HG03469 (cell line): ENCODE measurements at regions not wholly inside any gene's neighbourhood (a gene's known extent, or its start where the extent isn't known, plus 50 kb on each side); places are given as distances from the start of the nearest gene placed in this dataset.
"Not testable (repeated sequence)": the region's sequence is repeated elsewhere in the genome, so short reads cannot be mapped to it uniquely, and the experiment has no call there.

Source experiments
- ATAC-seq: cut with Tn5 transposase; IDR thresholded peaks from one replicate; pipeline ENCODE4 v1.9.1; 2021; ENCODE audit warnings: mild to moderate bottlenecking, moderate library complexity, moderate number of reproducible peaks; ENCODE audit not compliant: unreplicated experiment

DNA sequence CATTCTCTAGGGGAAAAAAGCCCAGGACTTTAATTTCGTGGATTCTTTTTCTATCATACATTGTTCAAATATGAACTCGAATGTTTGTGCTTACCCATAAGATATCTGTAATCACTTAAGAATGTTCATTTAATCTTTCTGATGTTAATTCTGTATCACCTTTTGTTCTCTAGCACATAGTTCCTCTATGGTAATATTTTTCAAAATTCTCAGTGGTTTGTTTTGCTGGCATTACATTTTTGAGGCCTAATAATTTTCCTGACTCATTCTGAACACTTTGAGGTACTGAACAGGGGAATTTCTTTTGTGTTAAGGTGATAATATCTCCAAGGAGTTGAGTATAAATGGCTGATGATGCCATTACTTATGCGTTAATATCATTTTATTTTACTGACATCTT, 490.7 kb upstream of the PITX2 start:
- no peak for ATAC-seq

DNA sequence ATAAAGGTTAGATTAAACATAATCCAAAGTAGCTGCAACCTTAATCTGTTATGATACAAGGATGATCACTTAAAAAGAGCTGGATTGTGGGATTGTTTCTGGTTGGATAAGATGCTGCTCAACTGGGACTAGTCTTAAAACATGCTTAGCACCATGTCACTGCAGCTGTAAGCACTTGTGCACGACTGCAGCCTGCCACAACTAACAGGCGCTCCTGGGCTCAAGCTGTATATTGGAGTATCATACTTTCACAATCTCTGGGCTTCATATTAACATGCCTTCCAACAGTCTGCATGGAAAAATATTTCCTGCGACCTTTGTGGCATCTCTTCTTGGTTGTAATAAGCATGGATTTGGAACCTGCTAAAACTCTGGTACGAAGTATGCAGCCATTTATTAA, 493.0 kb upstream of the PITX2 start:
- ATAC-seq = no peak

DNA sequence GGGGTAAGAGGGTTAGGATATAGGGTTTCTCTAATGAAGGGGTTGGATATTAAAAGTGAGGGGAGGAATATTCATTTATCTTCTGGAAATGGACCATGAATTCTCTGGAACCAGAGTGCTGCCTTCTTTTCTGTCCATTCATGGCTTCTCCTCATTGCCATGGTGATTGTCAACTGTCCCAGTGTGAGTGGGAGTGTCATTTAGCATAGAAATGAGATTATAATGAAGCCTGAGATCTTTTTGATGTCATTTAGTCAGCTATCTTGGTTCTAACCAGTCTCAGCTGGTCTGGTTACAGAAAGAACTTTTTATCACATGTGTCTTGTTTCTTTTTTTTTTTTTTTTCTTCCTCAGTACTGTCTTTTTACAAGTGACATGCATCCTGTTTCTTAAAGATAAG, 497.3 kb upstream of the PITX2 start:
- no peak for ATAC-seq

DNA sequence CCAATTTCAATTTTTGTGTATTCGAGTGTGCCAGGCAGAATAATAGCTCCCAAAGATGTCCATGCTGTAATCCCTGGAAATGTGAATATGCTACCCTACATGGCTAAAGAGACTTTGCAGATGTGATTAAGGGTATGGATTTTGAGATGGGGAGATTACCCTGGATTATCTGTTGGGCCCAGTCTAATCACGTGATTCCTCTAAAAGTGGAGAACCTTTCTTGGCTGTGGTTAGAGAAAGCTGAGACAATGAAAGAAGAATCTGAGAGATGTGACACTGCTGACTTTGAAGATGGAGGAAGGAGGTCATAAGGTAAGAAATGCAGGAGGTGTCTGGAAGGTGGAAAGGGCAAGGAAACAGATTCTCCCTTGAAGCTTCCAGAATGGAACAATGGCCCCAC, 503.5 kb upstream of the PITX2 start:
- ATAC-seq = no peak

DNA sequence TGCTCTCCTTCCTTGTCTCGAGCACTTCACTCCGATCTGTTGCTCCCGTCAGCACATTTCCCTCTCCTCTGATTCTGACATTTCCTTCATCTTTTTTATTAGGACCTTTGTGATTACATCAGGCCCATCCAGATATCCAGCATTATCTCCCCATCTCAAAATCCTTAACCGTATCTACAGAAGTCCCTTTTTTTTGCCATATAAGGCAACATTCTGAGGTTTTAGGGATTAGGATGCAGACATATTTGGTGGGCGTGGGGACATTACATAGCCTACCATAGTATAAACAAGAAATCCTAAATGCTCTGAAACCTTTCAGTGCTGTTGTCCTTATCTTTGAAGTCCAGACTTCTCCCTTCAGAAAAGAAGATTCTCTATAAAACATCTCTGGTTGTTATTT, 505.0 kb upstream of the PITX2 start:
- ATAC-seq = no peak

DNA sequence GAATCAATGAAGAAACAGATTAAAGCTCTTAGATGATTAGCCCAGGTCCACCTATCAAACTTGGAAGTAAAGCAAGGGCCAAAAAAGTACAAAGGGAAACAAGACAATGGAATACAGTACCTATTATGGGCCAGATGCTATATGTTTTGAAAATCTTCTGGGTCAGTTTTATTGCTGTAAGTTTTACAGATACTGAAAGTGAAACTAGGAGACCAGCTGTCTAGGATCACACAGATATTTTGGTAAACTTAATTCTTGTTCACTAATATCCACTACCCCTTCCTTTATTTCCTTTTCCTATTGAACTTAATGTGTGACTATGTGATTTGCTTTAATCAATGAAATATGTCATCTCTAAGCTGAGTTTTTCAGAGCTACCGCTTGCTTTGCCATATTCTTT, 505.4 kb upstream of the PITX2 start:
- ATAC-seq = no peak

DNA sequence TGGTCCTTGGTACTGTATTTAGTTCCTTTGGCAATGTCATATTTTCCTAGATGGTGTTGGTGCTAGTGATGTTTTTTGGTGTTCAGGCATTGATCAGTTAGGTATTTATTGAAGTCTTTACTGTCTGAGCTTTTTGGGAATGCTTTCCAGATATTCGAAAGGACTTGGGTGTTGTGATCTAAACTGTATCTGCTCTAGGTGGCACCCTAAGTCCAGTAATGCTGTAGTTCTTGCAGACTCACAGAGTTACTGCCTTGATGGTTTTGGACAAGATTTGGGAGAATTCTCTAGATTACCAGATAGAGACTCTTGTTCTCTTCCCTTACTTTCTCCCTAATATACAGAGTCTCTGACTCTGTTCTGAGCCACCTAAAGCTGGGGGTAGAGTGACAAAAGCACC, 513.6 kb upstream of the PITX2 start:
- ATAC-seq = no peak

DNA sequence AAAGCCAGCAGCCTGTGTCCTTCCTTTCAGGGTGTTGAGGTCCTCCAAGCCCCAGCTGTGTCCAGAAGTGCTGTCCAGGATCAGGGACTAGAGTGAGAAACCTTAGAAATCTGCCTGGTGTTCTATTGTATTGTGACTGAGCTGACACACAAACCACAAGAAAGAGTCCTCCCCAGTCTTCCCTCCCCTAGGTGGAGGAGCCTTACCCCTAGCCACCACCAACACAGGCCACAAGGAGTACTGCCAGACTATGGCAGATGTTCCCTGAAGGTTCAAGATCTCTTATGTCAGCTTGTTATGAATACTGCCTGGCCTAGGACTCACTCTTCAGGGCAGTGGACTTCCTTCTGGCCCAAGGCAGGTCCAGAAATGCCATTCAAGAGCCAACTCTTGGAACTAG, 514.1 kb upstream of the PITX2 start:
- no peak for ATAC-seq

DNA sequence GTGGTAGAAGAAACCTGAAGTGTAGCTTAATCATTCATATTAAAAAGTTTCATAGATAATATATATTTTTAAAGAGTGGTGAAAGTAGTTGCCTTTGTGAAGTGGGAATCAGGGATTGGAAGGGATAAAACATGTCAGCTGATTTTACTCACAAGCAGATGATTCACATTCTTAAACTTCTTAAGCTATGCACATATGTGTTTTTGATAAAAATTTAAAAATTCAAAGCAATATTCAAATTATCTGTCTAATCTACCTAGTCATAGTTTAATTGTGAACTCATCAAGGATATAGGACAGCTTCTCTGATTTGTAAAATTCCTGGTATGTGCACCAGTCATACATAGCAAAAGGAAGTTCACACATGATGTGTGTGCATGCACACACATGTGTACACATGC, 520.6 kb upstream of the PITX2 start:
- ATAC-seq = no peak

DNA sequence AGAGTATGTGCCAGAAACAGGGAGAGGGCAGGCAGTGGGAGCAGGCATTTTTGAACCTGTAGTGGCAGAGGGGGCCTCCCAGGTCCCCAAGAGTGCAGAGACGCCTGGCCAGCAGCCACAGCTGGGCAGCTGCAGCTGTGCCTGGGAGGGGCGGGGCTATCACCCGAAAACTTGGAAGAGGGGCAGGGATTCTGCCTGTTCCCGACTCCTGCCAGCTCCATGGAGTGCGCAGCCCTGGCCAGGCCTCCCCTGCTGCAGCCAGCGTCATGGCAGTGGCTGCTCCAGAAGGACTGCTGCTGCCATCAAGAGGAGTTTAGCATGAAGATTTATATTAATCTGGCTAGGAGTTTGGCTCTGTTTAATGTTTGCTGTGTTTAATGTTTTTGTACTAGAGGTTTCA, 532.1 kb upstream of the PITX2 start:
- ATAC-seq = no peak

DNA sequence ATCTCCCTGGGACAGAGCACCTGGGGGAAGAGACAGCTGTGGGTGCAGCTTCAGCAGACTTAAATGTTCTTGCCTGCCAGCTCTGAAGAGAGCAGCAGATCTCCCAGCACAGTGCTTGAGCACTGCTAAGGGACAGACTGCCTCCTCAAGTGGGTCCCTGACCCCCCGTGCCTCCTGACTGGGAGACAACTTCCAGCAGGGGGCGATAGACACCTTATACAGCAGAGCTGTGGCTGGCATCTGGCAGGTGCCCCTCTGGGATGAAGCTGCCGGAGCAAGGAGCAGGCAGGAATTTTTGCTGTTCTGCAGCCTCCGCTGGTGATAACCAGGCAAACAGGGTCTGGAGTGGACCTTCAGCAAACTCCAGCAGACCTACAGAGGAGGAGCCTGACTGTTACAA, 541.7 kb upstream of the PITX2 start:
- not testable (repeated sequence) for ATAC-seq

DNA sequence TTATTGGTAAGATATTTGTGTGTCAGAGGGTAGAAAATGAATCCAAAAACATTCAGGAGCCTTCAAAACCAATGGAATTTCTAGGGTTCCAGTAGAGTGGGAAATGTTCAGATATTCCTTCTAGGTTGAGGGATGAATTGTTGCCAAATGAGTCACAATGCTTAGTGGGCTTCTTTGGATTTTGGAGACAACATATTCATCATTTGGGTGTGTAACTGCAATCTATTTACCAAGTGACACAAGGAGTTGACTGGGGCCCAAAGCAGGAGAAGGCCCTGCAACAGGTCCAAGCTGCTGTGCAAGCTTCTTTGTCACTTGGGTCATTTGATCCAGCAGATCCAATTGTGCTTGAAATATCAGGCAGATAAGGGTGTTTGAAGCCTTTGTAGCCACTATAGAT, 551.5 kb upstream of the PITX2 start:
- ATAC-seq = no peak

DNA sequence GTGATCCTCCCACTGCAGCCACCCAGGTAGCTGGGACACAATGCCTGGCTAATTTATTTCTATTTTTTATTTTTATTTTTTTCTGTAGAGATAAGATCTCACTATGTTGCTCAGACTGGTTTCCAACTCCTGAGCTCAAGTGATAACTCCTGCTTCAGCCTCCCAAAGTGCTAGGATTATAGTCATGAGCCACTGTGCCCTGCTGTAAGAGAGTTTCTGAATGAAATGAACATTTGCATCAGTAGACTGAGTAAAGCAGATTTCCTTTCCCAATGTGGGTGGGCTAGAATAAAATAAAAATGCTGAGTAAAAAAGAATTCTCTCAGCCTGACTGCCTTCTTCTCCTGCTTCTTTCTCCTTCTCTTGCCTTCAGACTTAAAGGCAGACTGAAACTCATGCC, 555.4 kb upstream of the PITX2 start:
- ATAC-seq = no peak

DNA sequence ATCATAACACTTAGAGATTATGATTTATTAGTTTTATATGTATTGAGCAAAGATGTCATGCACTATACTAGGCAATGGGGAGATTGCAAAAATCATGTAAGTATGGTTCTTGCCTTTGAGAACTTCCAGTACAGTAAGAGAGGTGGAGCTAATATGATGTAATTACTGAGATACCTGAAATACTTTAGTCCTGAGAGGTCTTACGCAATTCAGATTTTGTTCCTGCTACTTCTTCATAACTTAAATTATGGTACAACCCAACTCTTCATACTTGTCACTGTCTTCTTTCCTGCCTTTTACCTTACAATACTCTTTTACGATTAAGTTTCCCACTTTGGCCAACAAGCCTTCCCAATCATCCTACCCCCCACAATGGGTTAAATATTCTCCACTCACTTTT, 564.2 kb upstream of the PITX2 start:
- no peak for ATAC-seq

DNA sequence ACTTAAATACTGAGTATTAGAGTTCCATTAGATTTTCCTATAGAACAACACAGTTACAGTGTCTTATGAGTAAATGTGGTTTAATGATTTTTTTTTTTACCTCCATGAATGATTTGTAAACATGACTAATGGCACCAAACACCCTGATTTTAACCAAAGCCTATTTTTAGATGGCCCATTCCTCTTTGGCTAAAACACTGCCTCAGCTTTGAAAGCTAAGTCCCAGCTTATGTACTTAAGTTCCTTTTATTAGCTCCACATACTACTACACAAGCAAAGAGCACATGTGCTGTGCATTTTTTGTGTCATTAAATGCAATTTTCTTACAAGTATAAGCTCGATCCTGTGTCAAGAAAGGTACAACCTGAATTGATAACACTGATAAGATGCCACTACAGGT, 575.6 kb upstream of the PITX2 start:
- ATAC-seq = no peak

DNA sequence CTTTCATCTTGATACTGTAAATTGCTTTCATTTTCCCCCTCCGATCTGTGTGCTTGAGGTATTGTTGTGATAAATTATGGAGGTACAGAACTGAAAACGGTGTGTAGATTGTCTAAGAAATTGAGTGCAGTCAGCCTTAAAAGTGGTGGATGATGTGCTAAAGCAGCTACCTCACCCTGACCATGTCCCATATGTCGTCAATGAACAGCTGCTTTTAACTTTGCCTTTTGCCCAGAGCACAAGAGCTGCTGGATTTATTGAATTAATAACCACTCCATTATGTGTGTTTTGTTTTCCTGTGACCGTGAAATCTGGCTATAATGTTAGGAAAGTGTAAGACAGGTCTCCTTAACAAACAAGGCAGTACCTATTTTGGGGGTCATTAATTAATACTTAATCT, 581.9 kb upstream of the PITX2 start:
- no peak for ATAC-seq

DNA sequence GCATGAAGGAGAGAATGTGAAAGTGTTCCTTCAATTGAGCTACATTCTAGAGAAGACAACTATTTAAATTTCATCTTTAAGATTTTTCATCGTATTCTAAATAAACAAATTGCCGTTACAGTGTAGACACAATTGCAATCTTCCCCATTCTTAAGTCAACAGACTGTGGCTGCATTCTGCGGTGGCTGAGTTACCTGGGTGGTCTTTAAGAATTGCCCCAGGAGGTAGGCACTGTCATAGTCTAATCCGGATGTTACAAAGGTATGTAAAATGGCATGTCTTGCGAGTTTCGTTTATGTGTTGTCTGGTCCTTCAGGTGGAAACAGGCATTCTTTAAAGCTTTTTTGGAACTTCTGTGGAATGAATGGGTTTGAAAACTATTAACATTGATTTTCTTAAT, 586.1 kb upstream of the PITX2 start:
- no peak for ATAC-seq

DNA sequence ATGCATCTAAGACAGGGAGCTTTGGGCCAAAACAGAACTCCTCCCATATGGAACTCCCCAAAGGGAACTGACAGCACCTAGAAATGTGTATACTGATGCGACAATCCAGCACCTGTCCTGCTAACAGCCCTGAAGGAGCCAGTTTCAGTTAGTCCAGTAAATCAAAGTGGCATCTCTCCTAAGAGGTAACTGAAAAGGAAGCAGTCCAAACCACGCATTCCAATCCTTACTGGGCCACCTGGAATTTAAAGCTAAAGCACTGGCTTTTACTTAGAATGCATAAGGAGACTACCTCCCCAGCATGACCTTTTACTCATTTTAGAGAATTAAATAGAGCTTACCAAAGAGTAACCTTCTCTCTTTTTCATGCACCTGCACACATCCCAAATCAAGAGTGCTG, 586.8 kb upstream of the PITX2 start:
- ATAC-seq = no peak

DNA sequence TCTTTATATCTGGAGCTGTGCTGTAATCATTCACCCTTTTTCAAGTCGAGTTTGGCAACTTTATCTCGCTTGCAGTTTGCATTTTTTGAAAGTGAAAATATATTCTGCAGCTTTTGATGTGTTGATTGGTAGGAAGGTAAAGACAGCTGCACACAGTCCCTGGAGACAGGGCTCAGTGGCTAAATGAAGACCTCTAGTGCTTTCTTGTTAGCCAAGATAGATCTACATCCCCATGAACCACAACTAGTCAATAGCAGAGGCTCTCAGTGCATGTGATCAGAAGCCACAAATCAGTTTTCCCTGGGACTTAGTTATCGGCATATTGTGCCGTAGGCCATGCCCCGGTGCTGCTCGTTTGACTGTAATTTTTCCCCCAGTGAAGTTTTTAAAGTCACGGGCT, 587.7 kb upstream of the PITX2 start:
- no peak for ATAC-seq

DNA sequence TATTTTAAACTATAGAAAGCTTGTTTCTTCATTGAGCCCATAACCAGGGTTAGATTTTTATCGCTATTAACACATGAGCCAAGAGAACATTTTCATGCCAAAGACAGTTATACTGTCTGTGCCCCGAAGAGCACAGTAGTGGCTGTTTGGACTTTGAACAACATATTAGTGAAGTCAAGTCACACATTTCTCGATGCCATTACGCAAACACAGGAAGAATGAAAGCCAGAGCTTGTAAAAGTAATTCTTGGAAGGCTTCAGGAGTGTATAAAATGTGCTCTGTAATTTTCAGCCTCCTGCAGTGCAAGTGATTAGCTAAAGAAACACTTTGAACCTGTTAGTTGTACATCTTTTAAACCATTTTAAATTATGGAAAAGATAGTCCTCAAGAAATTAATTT, 590.7 kb upstream of the PITX2 start:
- no peak for ATAC-seq

DNA sequence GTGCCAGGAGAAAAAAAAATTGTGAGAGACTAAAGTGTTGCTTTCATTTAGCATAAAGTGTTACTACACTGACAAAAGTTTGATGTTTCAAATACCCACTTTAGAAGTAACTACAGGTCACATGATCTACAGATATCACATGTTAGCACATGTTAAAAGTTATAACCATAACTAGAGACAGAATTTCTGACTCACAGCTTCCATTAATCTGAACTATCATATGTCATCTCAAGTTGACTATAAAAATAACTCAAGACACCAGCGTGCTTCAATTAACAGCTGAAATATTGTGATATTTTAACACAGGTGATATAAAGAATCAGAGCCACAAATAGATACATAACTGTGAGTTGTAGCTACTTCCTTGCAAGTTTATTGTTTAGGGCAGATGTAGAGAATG, 591.5 kb upstream of the PITX2 start:
- ATAC-seq = no peak

DNA sequence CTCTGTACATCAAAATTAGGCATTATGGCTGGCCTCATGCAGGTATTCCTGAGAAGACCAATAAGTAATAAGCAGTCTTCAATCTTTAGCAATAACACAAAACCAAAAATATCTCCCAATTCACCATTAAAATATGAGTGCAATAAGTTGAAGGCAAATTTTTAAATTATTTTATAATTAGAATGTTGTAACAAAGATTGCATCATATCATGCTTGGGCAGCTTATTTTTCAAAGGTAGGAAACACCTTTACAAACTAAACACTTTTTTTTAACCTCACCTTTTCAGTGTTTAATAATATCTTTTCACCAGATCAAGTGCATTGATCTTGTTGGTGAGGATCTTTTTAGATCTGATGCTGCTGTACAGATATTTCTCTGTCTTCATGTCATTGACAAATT, 592.9 kb upstream of the PITX2 start:
- no peak for ATAC-seq

DNA sequence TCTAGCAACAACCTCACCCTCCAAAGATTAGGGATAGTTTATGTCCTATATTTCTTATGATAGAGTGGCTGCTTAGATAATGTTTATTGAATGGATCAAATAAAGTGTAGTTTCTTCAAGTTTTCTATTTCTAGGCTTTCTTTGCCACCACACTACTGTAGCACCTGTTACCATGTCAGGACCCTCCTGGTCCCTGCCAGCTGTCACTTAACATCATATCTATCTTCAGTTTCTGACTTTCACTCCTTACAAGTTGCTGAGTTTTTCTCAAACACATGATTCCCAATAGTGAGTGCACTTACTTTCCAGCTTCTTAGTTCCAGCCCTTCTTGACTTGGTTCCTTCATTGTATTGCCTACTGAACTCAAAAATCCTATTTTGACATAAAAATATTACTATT, 593.9 kb upstream of the PITX2 start:
- no peak for ATAC-seq

DNA sequence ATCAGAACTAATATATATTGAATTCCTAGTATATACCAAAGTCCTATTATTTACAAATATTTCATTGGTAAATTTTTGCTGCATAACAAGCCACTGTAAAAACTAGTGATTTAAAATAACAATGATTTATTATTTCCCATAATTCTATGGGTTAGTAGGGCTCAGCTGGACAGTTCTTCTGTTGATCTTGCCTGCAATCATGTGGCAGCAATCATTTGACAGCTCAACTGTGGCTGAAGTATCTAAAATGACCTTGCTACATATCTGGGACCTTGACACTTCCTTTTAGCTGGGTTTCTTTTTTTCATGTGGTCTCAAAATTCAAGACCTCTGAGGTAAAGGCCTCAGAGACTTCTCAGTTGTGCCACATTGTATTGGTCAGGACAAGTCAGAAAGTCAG, 598.5 kb upstream of the PITX2 start:
- no peak for ATAC-seq
